GM18507 (cell line): ENCODE measurements at regions not wholly inside any gene's neighbourhood (a gene's known extent, or its start where the extent isn't known, plus 50 kb on each side); places are given as distances from the start of the nearest gene placed in this dataset.
A peak's percentile ranks its signal among the peaks of the same experiment; 100 is the strongest.
"Not testable (repeated sequence)": the region's sequence is repeated elsewhere in the genome, so short reads cannot be mapped to it uniquely, and the experiment has no call there.

ENCODE experiments used
- DNase-seq: peaks from one replicate; pipeline ENCODE4 v3.0.0; 2011; ENCODE audit warnings: low read depth; ENCODE audit not compliant: insufficient read length; ENCODE audit errors: extremely low spot score
- FAIRE-seq: peaks from 2 replicates; lab custom pipeline; 2011; peaks lifted over from hg19 to GRCh38; lab: Jason Lieb, UNC

DNA sequence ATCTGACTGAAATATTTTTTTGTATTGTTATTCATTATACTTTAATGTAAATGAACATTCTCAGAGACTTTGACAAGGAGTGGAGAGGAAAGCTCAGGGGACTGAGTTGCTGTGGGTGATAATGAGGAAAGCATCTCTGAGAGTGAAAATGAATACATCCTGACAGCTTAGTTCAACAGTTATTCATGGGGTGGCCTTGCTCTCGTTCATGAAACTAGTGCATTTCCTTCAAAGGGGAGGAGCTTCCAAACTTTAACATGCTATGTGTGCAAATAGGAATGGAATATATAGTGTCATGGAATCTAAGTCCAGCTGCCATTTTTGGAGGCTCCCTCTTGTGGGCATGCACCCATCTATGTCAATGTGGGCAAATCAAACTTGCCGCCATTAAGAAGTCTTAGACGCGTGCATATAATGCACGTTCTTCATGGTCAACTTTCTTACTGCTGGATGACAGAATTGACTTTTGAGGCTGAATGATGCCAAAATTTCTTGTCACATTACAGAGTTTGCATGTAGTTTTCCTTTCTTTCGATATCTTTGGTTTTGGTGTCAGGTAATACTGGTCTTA lies 124.3 kb upstream of the TMEM170B start:
- DNase-seq (no peak), FAIRE-seq (peak; percentile 64)

DNA sequence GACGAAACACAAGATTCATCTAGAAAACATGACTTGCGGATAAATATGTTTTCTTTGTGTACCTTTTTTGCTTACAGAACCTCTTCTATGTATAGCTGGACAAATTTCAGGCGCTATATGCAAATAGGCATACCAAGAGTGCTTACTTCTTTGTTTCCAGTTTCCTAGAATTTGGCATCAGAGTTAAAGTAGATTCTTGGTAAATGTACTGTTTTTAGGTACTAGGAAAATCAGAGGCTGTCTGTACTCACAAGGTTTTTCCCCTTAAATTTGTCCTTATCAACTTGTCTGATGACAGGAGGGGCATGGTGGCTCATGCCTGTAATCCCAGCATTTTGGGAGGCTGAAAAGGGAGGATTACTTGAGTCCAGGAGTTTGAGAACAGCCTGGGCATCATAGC lies 124.9 kb upstream of the TMEM170B start:
- FAIRE-seq (no peak), DNase-seq (no peak)

GRCh38 chr6:11412011-11412424 lies 125.5 kb upstream of the TMEM170B start:
- DNase-seq = no peak
- FAIRE-seq = no peak

DNA sequence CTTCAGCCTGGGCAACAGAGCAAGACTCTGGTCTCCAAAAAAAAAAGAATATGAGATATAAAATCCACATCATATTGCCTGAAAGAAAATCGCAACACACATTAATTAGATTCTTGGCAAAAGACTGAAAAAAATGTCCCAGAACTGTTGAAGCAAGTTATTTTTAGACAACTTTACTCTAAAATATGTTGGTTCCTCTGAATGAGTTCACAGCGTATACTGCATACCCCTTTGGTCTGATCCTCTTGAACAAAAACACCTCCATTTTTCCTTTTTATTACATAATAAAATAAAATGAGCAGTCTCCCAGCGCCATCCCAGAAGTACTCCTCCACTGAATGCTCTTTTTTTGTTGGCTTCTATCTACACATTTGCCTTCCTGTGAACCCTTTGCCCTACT lies 126.0 kb upstream of the TMEM170B start:
- DNase-seq (no peak), FAIRE-seq (no peak)

DNA sequence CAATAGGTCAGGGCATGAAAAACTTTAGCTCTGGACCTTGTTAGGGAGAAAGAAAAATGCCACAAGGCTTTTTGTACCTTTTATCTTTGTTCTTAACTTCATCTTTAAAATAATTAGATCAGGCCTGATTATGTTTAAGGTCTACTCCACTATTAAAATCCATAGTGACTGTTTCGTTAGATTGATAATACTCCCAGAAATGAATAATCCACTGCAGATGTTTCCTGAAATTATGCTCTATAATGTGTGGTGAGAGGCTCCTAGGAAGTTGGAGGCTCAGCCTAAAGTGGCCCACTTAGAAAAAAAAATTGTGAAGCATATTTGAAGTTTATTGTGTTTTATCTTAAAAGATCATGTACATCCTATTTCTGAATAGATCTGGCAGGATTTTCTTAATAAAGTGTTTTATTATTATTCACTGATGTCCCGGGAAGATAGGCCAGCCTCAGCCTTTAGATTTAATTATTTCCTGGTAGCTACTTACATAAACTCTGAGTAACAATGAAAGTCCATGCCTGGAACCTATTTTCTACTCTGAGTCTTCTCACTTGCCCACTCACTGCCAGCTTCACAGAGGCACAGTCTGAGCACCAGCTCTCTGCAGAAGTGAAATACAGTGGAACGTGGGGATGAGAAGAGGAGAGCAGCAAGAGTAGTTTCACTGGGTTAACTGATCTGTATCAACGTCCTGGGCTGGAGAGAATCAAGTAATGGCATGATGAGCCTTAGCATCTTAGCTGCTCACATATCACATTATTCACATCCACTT lies 126.8 kb upstream of the TMEM170B start:
- FAIRE-seq = peak; percentile 69
- DNase-seq = no peak

DNA sequence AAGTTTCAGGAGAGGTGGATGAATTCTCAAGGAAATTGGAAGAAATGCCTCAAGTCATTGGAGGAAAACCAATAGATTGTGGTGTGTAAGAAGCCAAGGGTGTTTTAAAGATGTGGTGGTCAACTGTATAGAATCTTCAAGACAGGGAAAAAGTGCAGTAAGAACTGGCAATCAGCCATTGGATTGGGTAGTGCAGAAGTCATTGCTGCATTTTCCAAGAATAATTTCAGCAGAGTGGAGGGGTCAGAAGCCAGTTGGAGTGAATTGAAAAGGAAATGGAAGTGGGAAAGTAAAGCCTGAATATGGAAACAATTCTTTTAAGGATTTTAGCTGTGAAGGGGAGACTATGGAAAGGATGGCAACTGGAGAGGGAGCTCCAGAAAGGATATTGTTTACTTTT lies 128.2 kb upstream of the TMEM170B start:
- no peak for DNase-seq
- no peak for FAIRE-seq

- FAIRE-seq = no peak
- DNase-seq = no peak
Measured at GRCh38 chr6:11407414-11407813, 130.1 kb upstream of the TMEM170B start.

- peak; percentile 63 for FAIRE-seq
Measured at GRCh38 chr6:11404838-11405237, 132.7 kb upstream of the TMEM170B start.

DNA sequence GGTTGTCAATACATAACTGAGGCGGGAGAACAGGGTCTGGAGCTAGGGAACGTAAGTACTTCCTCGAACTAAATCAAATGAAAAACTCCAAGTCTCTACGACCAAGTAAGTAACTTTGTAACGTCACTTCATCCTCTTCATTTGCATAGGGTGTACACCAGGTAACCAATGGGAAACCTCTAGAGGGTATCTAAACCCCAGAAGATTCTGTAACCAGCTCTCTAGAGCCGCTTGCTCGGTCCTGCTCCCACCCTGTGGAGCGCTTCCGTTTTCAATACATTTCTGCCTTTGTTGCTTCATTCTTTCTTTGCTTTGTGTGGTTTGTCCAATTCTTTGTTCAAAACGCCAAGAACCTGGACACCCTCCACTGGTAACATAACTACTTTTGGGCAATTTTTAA lies 133.5 kb upstream of the TMEM170B start:
- DNase-seq (no peak), FAIRE-seq (peak; percentile 78)

More at GRCh38 chr6:11404838-11405237, 132.7 kb upstream of the TMEM170B start:
- no peak for DNase-seq

- peak; percentile 65 for FAIRE-seq
Measured at GRCh38 chr6:11403035-11403601, 134.4 kb upstream of the TMEM170B start.

DNA sequence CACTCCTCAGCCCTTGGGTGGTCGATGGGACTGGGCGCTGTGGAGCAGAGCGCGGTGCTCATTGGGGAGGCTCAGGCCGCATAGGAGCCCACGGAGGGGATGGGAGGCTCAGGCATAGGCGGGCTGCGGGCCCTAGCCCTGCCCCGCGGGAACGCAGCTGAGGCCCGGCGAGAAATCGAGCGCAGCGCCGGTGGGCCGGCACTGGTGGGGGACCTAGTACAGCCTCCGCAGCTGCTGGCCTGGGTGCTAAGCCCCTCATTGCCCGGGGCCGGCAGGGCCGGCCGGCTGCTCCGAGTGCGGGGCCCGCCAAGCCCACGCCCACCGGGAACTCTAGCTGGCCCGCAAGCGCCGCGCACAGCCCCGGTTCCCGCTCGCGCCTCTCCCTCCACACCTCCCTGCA lies 135.0 kb upstream of the TMEM170B start:
- FAIRE-seq, DNase-seq: not testable (repeated sequence)

More at GRCh38 chr6:11403035-11403601, 134.4 kb upstream of the TMEM170B start:
- no peak for DNase-seq

DNA sequence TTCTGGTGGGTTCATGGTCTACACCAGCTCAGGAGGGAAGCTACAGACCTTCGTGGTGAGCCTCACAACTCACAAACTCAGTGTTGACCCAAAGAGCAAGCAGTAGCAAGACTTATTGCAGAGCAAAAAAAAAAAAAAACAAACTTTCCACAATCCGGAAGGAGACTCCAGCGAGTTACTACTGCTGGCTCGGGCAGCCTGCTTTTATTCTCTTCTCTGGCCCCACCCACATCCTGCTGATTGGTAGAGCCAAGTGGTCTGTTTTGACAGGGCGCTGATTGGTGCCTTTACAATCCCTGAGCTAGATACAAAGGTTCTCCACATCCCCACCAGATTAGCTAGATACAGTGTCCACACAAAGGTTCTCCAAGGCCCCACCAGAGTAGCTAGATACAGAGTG lies 135.6 kb upstream of the TMEM170B start:
- DNase-seq, FAIRE-seq: not testable (repeated sequence)

DNA sequence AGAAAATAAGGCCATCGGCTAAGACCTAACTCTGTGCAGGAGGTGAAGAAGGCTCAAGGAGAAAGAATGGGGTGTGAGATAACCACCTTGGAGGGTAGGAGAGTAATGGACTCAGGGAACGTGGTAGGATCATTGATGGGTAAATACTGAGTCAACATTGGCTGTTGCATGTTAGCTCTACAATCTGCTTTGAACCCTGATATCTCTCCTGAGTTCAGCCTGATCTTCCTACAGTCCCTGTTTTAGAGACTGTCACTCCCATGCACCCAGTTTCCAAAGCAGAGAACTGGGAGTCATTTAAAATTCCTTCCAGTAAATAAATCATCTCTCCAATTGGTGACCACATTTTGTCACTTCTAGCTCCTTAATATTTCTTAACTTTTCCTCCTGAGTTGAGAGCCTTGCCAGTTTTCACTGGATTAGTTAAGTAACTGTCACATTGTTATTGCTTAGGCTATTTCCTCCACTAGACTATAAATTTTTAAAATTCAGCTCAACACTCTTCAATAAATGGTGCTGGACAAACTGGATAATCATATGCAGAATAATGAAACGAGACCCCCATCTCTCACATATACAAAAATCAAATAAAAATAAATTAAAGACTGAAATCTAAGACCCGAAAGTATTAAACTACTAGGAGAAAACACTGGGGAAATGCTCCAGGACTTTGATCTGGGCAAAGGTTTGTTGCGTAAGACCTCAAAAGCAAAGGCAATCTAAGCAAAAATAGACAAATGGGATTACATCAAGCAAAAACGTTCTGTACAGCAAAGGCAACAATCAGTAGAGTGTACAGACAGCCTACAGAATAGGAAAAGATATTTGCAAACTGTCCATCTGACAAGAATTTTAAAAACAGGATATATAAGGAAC lies 138.9 kb upstream of the TMEM170B start:
- no peak for FAIRE-seq
- no peak for DNase-seq

GRCh38 chr6:11397622-11398450 lies 139.7 kb upstream of the TMEM170B start:
- no peak for DNase-seq
- FAIRE-seq = no peak

- FAIRE-seq (no peak), DNase-seq (no peak)
Measured at GRCh38 chr6:11396860-11397259, 140.7 kb upstream of the TMEM170B start.

DNA sequence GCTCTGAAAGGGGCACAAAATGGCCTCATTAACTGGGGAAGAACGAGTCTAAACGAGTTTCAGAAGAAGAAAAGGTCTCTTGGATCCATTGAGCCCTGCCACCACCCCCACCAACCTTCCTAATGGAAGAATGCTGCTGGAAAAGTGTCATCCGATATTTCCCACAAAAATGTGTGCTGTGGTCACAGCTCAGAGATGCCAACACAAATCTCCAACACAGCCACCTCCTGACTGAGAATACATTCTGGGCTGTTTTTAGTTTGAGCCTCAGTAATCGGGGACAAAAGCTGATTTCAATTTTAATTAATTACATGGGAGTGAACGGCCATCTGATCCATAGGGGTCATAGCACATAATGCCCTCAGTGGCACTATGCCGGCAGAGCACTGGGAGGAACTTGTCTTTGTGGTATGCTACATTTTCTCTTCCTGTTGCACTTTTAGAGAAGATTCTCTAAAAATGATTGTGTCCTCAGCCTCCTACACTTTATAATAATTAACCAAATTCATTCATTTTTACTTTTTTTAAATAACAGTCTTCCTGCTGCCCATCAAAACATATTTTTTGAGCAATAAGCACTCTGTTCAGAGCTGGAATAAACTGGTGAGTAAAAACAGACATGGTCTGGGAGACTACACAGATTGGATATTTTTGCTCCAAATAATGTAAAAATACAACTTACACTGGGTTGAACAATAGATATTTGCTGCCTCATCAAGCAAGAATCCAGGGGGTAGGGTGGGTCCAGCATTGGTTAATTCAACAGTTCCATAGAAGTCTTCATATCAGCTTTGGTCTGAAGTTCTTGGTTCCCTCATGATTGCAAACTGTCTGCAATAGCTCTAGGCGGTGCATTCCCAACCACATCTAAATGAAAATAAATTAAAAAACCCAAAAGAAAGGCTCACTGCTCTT lies 143.6 kb upstream of the TMEM170B start:
- DNase-seq = no peak
- peak; percentile 80 for FAIRE-seq

GRCh38 chr6:11392778-11393507 lies 144.6 kb upstream of the TMEM170B start:
- DNase-seq (no peak), FAIRE-seq (no peak)
